GM12865 (cell line): ENCODE measurements at regions not wholly inside any gene's neighbourhood (a gene's known extent, or its start where the extent isn't known, plus 50 kb on each side); places are given as distances from the start of the nearest gene placed in this dataset.

Experiments
- DNase-seq: peaks from one replicate; pipeline ENCODE4 v3.0.0; 2010; ENCODE audit warnings: low read depth
- H3K4me3 ChIP-seq: 2 replicates; pipeline ENCODE4 v1.5.1; 2011; ENCODE audit warnings: mild to moderate bottlenecking, low read depth, low read length, control low read depth
- CTCF ChIP-seq: IDR thresholded peaks from 2 replicates; pipeline ENCODE4 v1.5.1; 2011; ENCODE audit warnings: low read length, control low read depth, low read depth, inconsistent platforms; ENCODE audit not compliant: insufficient read depth; ENCODE audit errors: missing control alignments

GRCh38 chr20:24163506-24163905 lies 174.9 kb upstream of the GGTLC1 start:
- DNase-seq: no peak
- H3K4me3 ChIP-seq: no peak overlapping the region
- no peak for TF ChIP-seq CTCF

GRCh38 chr20:24160563-24161281 lies 172.1 kb upstream of the GGTLC1 start:
- no peak overlapping the region for H3K4me3 ChIP-seq
- peak; percentile 28 for DNase-seq
- peak; percentile 62 for TF ChIP-seq CTCF

DNA sequence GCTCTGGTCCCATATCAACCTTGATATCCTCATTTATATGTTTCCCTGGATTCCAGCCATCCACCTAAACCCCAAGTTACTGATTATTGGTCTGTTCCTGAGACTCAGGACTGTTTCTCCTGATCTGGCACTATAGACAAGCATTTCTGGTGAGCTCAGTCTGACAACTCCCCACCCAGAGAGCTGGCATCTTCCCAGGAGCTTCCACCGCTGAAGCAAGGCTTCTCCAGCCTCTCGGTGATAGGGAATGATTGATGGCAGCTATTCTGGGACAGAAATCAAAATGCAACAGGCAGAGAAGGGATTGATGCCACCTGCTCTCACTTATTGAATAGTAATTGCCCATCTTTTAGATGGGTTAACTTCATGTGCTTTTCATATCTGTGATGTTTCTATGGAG lies 169.7 kb upstream of the GGTLC1 start:
- no peak overlapping the region for H3K4me3 ChIP-seq
- no peak for DNase-seq
- no peak for TF ChIP-seq CTCF

DNA sequence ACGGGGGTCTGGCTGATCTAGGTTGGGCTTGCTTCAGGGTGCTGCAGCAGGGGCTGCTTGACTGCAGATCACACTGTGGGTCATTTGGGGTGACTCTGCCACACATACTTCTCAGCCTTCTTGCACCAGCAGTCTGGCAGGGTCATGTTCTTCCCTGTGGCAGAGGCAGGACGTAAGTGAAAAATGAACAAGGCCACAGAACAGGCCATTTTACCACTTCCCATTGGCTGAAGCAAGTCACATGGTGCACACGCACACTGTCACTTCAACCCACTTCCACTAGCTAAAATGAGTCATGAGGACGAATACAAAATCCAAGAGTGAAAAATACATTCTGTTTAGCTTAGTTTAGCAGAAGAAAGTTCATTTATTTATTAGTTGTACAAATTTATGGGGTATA lies 168.6 kb upstream of the GGTLC1 start:
- no peak for TF ChIP-seq CTCF
- DNase-seq: peak; percentile 3
- no peak overlapping the region for H3K4me3 ChIP-seq

DNA sequence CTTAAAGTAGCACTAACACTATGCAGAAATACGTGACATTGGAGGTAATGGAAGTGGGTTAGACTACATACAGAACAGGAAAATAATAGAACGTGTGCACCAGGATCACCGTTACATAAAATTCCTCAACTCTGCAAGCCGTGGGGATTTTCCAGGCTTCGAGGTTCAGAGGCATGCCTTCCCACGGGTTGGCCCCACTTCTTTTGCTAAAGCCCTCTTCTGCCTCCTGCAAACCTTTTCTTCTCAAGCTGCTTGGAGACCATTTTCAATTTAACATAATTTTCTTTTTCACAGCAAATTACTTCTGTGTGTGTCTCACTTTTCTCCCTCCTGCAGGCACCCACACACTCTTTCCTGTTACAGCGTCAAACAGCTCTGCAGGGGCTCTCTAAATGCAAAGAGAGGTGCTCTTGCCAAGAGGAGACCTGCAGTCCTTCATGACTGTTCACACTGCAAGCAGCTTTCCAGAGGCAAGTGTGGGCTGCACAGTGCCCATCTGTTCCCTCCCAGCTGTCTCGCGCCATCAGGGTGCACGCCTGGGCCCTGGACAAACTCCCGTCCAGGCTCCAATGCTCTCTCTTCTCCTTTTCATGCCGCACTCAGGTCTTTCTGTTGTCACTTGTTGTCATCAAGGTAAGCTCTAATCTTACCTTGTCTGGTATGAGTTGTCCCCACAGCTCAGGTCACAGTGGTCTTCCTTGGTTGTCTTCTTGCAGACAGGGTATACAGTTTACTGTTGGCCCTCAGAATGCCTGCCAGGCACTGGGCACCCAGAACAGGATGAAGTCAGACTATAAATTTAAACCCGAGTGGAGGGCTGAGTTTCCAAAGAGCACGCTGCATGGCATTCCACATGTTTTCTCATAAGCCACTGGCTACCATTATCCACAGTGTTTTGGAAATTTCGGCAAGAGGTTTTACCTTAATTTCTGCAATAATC lies 164.8 kb upstream of the GGTLC1 start:
- H3K4me3 ChIP-seq: no peak overlapping the region
- DNase-seq: no peak
- no peak for TF ChIP-seq CTCF

GRCh38 chr20:24151621-24152294 lies 163.2 kb upstream of the GGTLC1 start:
- DNase-seq: no peak
- TF ChIP-seq CTCF: no peak
- H3K4me3 ChIP-seq: no peak overlapping the region
